ENCODE measurements at regions not wholly inside any gene's neighbourhood (a gene's known extent, or its start where the extent isn't known, plus 50 kb on each side); places are given as distances from the start of the nearest gene placed in this dataset.

- TF ChIP-seq RUNX3 (IDR thresholded peaks at IDR 0.05; ENCODE audit: low read length) (no peak), PKNOX1 (IDR thresholded peaks at IDR 0.05) (no peak), BCL3 (IDR thresholded peaks at IDR 0.05; ENCODE audit: borderline replicate concordance, insufficient read depth, low read depth, low read length, poor library complexity, severe bottlenecking) (no peak), PAX8 (IDR thresholded peaks at IDR 0.05) (no peak), POLR2A (IDR thresholded peaks at IDR 0.05; ENCODE audit: low read depth, low read length) (no peak), RCOR1 (conservative IDR thresholded peaks at IDR 0.05; ENCODE audit: low read depth, low read length) (no peak), FOS (IDR thresholded peaks at IDR 0.05; ENCODE audit: borderline replicate concordance, extremely low read depth, insufficient read length) (no peak), EP300 (IDR thresholded peaks at IDR 0.05; ENCODE audit: borderline replicate concordance in 1 of 2, control insufficient read depth in 1 of 2, low read depth in 2 of 2, low read length in 2 of 2) (no peak), SUZ12 (IDR thresholded peaks at IDR 0.05; ENCODE audit: unreplicated experiment) (no peak)
Measured at GRCh38 chr5:73375949-73376348, 72.6 kb downstream of the FOXD1 start.
